HEK293 (cell line): ENCODE measurements at regions not wholly inside any gene's neighbourhood (a gene's known extent, or its start where the extent isn't known, plus 50 kb on each side); places are given as distances from the start of the nearest gene placed in this dataset.

Experiments used
- CTCF ChIA-PET: fragments of 350-600 bp; formaldehyde crosslinking; extraction: SDS; loops from one replicate; lab custom pipeline; 2021; ENCODE audit warnings: antibody characterized with exemption; lab: Yijun Ruan, JAX
- POLR2A ChIA-PET: fragments of 300-600 bp; formaldehyde crosslinking; extraction: SDS; loops from one replicate; lab custom pipeline; 2020; ENCODE audit warnings: antibody characterized with exemption, inconsistent platforms; lab: Yijun Ruan, JAX
- H3K27ac ChIP-seq: fragments of 200-500 bp; sonication (Bioruptor generic); 2 replicates; pipeline ENCODE4 v1.5.1; 2014; ENCODE audit warnings: low read depth, low read length, control low read depth, inconsistent platforms; ENCODE audit errors: extremely low read depth
- H3K36me3 ChIP-seq, 2 experiments: fragments of 200-500 bp in 1 of 2; sonication (Bioruptor generic) in 1 of 2; 1 replicate in 1 of 2; 2 replicates in 1 of 2; pipeline ENCODE4 v1.5.1; 2014 to 2017; ENCODE audit warnings: inconsistent platforms in 2 of 2, low read length in 2 of 2; ENCODE audit not compliant: control insufficient read depth in 2 of 2, insufficient read depth in 1 of 2
- H3K4me1 ChIP-seq: fragments of 200-500 bp; sonication (Bioruptor generic); 2 replicates; pipeline ENCODE4 v1.5.1; 2014; ENCODE audit warnings: mild to moderate bottlenecking, low read length, inconsistent platforms; ENCODE audit not compliant: control insufficient read depth, insufficient read depth
- H3K4me3 ChIP-seq: 2 replicates; pipeline ENCODE4 v1.5.1; 2011; ENCODE audit warnings: low read depth, mild to moderate bottlenecking, control low read depth, low read length, moderate library complexity
- H3K9me3 ChIP-seq: fragments of 200-500 bp; sonication (Bioruptor generic); 2 replicates; pipeline ENCODE4 v1.5.1; 2014; ENCODE audit warnings: low read depth, low read length, inconsistent platforms; ENCODE audit not compliant: control insufficient read depth, insufficient read depth
- HOXC10 ChIP-seq: sonication (generic); formaldehyde crosslinking; IDR thresholded peaks from 2 replicates; pipeline ENCODE4 v1.8.1; 2023; ENCODE audit warnings: mild to moderate bottlenecking, missing genetic modification reagents
- KLF7 ChIP-seq: fragments of 450-650 bp; formaldehyde crosslinking; IDR thresholded peaks from 2 replicates; pipeline ENCODE4 v1.5.1; 2016; ENCODE audit warnings: missing biosample characterization, missing genetic modification characterization, borderline replicate concordance
- SETDB1 ChIP-seq: IDR thresholded peaks from one replicate; pipeline ENCODE4 v1.6.1; 2017; ENCODE audit warnings: mild to moderate bottlenecking, low read length, moderate library complexity, mixed read lengths; ENCODE audit not compliant: insufficient read length
- SP3 ChIP-seq: fragments of 450-650 bp; formaldehyde crosslinking; IDR thresholded peaks from 2 replicates; pipeline ENCODE4 v1.5.1; 2016; ENCODE audit warnings: missing biosample characterization, missing genetic modification characterization
- YY2 ChIP-seq: fragments of 450-650 bp; formaldehyde crosslinking; IDR thresholded peaks from 2 replicates; pipeline ENCODE4 v1.5.1; 2016; ENCODE audit warnings: missing biosample characterization, missing genetic modification characterization
- ZFP37 ChIP-seq: fragments of 450-650 bp; formaldehyde crosslinking; IDR thresholded peaks from 2 replicates; pipeline ENCODE4 v1.5.1; 2016; ENCODE audit warnings: missing biosample characterization, missing genetic modification characterization
- ZNF174 ChIP-seq: fragments of 450-650 bp; formaldehyde crosslinking; IDR thresholded peaks from 2 replicates; pipeline ENCODE4 v1.5.0; 2017; ENCODE audit warnings: missing biosample characterization, mild to moderate bottlenecking, missing genetic modification characterization
- ZNF175 ChIP-seq: fragments of 450-650 bp; formaldehyde crosslinking; IDR thresholded peaks from 2 replicates; pipeline ENCODE4 v1.5.1; 2016; ENCODE audit warnings: missing biosample characterization, missing genetic modification characterization
- ZNF335 ChIP-seq: fragments of 450-650 bp; formaldehyde crosslinking; conservative IDR thresholded peaks from 2 replicates; pipeline ENCODE4 v1.5.1; 2016; ENCODE audit warnings: missing biosample characterization, missing genetic modification characterization
- ZNF548 ChIP-seq: fragments of 450-650 bp; formaldehyde crosslinking; IDR thresholded peaks from 2 replicates; pipeline ENCODE4 v1.5.1; 2016; ENCODE audit warnings: missing biosample characterization, missing genetic modification characterization
- TF ChIP-seq, protein P1 (sequence below): fragments of 450-650 bp; formaldehyde crosslinking; IDR thresholded peaks from 2 replicates; pipeline ENCODE4 v1.5.1; 2016; ENCODE audit warnings: missing biosample characterization, missing genetic modification characterization, borderline replicate concordance
- TF ChIP-seq, protein P2 (sequence below): fragments of 450-650 bp; formaldehyde crosslinking; conservative IDR thresholded peaks from 2 replicates; pipeline ENCODE4 v1.5.1; 2016; ENCODE audit warnings: low read depth, missing biosample characterization, missing genetic modification characterization
- TF ChIP-seq, protein P3 (sequence below): sonication (generic); formaldehyde crosslinking; IDR thresholded peaks from 2 replicates; pipeline ENCODE4 v1.8.1; 2022; ENCODE audit warnings: mild to moderate bottlenecking, moderate library complexity, missing genetic modification reagents

DNA sequence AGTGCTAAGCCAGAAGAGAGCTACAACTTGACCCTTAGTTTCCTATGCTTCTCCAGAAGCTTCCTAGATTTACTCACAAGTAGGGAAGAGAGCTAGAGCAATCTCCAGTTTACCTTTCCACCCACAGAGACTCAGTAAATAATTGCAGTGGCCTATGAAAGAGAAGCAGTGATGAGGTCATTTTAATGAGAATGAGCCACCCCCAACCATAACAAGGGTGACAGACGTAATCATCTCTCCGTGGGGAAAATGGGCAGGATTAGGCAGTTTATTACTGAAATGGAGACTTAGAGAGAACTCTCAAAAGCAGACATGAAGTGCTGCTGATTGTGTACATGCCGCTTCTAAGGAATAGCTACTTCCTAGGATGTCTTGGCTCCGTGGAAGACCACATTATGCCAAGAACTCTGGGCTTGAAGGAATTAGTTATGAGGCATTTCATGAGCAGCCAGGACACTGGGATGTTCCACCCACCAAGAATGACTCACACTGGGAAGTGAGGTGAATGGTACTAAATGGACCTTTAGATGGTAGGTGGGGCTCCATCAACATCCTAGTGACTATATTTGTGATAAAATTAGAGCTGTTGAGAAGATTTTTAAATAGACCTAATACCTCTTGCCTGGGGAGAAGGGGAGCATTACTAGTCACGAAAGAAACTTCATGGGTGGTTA lies 160.9 kb downstream of the EDEM1 start (continued):
- TF ChIP-seq, protein P1, sequence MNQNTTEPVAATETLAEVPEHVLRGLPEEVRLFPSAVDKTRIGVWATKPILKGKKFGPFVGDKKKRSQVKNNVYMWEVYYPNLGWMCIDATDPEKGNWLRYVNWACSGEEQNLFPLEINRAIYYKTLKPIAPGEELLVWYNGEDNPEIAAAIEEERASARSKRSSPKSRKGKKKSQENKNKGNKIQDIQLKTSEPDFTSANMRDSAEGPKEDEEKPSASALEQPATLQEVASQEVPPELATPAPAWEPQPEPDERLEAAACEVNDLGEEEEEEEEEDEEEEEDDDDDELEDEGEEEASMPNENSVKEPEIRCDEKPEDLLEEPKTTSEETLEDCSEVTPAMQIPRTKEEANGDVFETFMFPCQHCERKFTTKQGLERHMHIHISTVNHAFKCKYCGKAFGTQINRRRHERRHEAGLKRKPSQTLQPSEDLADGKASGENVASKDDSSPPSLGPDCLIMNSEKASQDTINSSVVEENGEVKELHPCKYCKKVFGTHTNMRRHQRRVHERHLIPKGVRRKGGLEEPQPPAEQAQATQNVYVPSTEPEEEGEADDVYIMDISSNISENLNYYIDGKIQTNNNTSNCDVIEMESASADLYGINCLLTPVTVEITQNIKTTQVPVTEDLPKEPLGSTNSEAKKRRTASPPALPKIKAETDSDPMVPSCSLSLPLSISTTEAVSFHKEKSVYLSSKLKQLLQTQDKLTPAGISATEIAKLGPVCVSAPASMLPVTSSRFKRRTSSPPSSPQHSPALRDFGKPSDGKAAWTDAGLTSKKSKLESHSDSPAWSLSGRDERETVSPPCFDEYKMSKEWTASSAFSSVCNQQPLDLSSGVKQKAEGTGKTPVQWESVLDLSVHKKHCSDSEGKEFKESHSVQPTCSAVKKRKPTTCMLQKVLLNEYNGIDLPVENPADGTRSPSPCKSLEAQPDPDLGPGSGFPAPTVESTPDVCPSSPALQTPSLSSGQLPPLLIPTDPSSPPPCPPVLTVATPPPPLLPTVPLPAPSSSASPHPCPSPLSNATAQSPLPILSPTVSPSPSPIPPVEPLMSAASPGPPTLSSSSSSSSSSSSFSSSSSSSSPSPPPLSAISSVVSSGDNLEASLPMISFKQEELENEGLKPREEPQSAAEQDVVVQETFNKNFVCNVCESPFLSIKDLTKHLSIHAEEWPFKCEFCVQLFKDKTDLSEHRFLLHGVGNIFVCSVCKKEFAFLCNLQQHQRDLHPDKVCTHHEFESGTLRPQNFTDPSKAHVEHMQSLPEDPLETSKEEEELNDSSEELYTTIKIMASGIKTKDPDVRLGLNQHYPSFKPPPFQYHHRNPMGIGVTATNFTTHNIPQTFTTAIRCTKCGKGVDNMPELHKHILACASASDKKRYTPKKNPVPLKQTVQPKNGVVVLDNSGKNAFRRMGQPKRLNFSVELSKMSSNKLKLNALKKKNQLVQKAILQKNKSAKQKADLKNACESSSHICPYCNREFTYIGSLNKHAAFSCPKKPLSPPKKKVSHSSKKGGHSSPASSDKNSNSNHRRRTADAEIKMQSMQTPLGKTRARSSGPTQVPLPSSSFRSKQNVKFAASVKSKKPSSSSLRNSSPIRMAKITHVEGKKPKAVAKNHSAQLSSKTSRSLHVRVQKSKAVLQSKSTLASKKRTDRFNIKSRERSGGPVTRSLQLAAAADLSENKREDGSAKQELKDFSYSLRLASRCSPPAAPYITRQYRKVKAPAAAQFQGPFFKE (tag by site-specific recombination), result no peak
- TF ChIP-seq ZNF175 (tag by site-specific recombination), result no peak
- no peak for TF ChIP-seq ZNF548 (tag by site-specific recombination)

DNA sequence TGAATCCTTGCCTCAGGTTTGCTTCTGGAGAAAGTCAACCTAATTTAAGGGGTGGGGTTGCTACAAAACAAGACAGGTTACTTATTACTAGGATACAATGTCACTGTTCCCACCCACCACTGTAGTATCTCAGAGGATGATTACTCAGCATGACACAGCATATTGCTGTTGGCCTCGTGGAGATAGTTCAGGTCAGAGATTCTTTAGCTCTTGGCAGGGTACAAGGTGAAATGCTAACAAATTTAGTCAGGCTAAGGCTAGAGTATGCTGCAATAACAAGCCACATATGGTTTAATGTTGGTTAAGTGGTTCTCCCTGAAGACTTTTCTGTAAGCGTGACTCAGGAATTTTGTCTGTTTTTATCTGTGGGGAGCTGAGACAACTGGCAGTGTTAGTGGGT lies 161.8 kb downstream of the EDEM1 start:
- ChIA-PET CTCF (interaction anchor here (0.6 kb wide), 1 partner anchor 639 kb away, joined by 5 read pairs; no protein-coding TSS in a partner anchor), POLR2A (no interaction called here)
- TF ChIP-seq, protein P2, sequence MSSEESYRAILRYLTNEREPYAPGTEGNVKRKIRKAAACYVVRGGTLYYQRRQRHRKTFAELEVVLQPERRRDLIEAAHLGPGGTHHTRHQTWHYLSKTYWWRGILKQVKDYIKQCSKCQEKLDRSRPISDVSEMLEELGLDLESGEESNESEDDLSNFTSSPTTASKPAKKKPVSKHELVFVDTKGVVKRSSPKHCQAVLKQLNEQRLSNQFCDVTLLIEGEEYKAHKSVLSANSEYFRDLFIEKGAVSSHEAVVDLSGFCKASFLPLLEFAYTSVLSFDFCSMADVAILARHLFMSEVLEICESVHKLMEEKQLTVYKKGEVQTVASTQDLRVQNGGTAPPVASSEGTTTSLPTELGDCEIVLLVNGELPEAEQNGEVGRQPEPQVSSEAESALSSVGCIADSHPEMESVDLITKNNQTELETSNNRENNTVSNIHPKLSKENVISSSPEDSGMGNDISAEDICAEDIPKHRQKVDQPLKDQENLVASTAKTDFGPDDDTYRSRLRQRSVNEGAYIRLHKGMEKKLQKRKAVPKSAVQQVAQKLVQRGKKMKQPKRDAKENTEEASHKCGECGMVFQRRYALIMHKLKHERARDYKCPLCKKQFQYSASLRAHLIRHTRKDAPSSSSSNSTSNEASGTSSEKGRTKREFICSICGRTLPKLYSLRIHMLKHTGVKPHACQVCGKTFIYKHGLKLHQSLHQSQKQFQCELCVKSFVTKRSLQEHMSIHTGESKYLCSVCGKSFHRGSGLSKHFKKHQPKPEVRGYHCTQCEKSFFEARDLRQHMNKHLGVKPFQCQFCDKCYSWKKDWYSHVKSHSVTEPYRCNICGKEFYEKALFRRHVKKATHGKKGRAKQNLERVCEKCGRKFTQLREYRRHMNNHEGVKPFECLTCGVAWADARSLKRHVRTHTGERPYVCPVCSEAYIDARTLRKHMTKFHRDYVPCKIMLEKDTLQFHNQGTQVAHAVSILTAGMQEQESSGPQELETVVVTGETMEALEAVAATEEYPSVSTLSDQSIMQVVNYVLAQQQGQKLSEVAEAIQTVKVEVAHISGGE (tag by site-specific recombination), result no peak
- H3K4me1 ChIP-seq, result no peaks in the 10 kb centered on the region
- H3K27ac ChIP-seq, result no peak overlapping the region
- H3K9me3 ChIP-seq, result no peaks in the 10 kb centered on the region
- no peak overlapping the region for H3K4me3 ChIP-seq
- no peaks in the 10 kb centered on the region for H3K36me3 ChIP-seq

DNA sequence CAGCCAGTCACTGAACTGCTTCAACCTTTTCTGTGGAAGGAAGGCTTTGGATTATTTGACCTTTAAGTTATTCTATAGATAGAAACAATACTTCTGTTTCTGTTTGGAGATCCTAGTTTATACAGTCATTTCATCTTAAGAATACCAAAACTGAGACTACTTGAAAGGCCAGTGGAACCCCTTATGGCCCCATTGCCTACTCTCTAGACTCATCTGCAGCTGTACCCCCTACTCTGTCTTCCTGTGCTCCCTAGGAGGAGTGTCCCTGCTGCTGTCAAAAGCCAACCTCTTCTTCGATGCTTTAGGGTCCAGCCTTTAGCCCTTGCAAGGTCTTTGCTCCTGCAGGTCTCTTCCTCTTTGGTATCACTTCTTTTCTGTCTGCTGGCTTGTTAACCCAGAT lies 169.6 kb downstream of the EDEM1 start:
- Histone ChIP-seq H3K4me3 (no peak overlapping the region), H3K9me3 (peaks cover 4% of the 10 kb centered on the region), H3K36me3 (no peaks in the 10 kb centered on the region), H3K27ac (no peak overlapping the region), H3K4me1 (no peaks in the 10 kb centered on the region)
- POLR2A ChIA-PET, result no interaction called here
- CTCF ChIA-PET, result no interaction called here
- TF ChIP-seq ZNF174 (tag by site-specific recombination), result no peak
- TF ChIP-seq YY2 (tag by site-specific recombination), result no peak
- no peak for TF ChIP-seq SP3 (tag by site-specific recombination)
- TF ChIP-seq ZFP37 (tag by site-specific recombination), result no peak
- TF ChIP-seq ZNF335, result no peak
- TF ChIP-seq SETDB1, result no peak
- TF ChIP-seq HOXC10, result no peak
- TF ChIP-seq, protein P3, sequence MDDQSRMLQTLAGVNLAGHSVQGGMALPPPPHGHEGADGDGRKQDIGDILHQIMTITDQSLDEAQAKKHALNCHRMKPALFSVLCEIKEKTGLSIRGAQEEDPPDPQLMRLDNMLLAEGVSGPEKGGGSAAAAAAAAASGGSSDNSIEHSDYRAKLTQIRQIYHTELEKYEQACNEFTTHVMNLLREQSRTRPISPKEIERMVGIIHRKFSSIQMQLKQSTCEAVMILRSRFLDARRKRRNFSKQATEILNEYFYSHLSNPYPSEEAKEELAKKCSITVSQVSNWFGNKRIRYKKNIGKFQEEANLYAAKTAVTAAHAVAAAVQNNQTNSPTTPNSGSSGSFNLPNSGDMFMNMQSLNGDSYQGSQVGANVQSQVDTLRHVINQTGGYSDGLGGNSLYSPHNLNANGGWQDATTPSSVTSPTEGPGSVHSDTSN, result no peak
- no peak for TF ChIP-seq KLF7
